ENCODE measurements at regions not wholly inside any gene's neighbourhood (a gene's known extent, or its start where the extent isn't known, plus 50 kb on each side); places are given as distances from the start of the nearest gene placed in this dataset.

DNA sequence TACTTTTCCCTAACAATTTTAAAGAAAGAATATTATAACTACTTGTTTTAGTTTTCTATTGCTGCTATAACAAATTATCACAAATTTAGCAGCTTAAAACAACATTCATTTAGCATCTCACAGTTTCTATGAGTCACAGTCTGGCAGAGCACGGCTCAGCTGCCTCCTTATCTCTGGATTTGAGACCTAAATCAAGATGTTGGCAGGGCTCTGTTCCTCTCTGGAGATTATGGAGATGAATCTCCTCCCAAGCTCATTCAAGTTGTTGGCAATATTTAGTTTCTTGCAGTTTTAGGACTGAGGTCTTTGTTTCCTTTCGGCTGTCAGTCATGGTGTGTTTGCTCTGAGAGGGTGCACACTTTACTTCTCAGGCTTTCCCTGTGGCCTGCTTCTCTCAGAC is 1065.8 kb upstream of the EYS start:
- TF ChIP-seq, protein P1, sequence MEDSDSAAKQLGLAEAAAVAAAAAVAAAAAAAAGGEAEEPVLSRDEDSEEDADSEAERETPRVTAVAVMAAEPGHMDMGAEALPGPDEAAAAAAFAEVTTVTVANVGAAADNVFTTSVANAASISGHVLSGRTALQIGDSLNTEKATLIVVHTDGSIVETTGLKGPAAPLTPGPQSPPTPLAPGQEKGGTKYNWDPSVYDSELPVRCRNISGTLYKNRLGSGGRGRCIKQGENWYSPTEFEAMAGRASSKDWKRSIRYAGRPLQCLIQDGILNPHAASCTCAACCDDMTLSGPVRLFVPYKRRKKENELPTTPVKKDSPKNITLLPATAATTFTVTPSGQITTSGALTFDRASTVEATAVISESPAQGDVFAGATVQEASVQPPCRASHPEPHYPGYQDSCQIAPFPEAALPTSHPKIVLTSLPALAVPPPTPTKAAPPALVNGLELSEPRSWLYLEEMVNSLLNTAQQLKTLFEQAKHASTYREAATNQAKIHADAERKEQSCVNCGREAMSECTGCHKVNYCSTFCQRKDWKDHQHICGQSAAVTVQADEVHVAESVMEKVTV (CRISPR knock-in tag; IDR thresholded peaks at IDR 0.05) = no peak
- no peak for TF ChIP-seq DMBX1 (CRISPR knock-in tag; IDR thresholded peaks at IDR 0.05; ENCODE audit: borderline replicate concordance)
- no peak for TF ChIP-seq BMI1 (IDR thresholded peaks at IDR 0.05; ENCODE audit: low read length)
- no peak for TF ChIP-seq CCNT2 (IDR thresholded peaks at IDR 0.05; ENCODE audit: borderline replicate concordance, extremely low read depth, insufficient read length, low read depth, low read length)
- TF ChIP-seq, protein P2, sequence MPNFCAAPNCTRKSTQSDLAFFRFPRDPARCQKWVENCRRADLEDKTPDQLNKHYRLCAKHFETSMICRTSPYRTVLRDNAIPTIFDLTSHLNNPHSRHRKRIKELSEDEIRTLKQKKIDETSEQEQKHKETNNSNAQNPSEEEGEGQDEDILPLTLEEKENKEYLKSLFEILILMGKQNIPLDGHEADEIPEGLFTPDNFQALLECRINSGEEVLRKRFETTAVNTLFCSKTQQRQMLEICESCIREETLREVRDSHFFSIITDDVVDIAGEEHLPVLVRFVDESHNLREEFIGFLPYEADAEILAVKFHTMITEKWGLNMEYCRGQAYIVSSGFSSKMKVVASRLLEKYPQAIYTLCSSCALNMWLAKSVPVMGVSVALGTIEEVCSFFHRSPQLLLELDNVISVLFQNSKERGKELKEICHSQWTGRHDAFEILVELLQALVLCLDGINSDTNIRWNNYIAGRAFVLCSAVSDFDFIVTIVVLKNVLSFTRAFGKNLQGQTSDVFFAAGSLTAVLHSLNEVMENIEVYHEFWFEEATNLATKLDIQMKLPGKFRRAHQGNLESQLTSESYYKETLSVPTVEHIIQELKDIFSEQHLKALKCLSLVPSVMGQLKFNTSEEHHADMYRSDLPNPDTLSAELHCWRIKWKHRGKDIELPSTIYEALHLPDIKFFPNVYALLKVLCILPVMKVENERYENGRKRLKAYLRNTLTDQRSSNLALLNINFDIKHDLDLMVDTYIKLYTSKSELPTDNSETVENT (CRISPR knock-in tag; IDR thresholded peaks at IDR 0.05) = no peak
- TF ChIP-seq POLR2AphosphoS5 (IDR thresholded peaks at IDR 0.05; ENCODE audit: control insufficient read depth, insufficient read depth, low read depth, low read length) = no peak
- no peak for TF ChIP-seq ZNF224 (CRISPR knock-in tag; IDR thresholded peaks at IDR 0.05)
- no peak for TF ChIP-seq DIDO1 (tag; IDR thresholded peaks at IDR 0.05; ENCODE audit: low read depth)
- H4K20me1 ChIP-seq (replicated peaks; ENCODE audit: control insufficient read depth, insufficient read depth, low read length) = no peaks in the 10 kb centered on the region
- no peak overlapping the region for H3K4me3 ChIP-seq
- no peaks in the 10 kb centered on the region for H3K4me1 ChIP-seq (replicated peaks in 1 of 2; ENCODE audit: control insufficient read depth in 2 of 2, insufficient read depth in 2 of 2, low read length in 2 of 2)
- intact Hi-C loops (cut with micrococcal nuclease) = no loop called here
- ATAC-seq = no peak
- ChIA-PET CTCF (ENCODE audit: low intra/inter-chr PET ratio) (no interaction called here), POLR2A (no interaction called here)
- H3K9me1 ChIP-seq (ENCODE audit: control insufficient read depth, insufficient read depth, low read length) = no peaks in the 10 kb centered on the region
- BruUV-seq (replicated peaks) = no TSS peak
- no peaks in the 10 kb centered on the region for H3K79me2 ChIP-seq (ENCODE audit: control insufficient read depth, insufficient read depth, low read length)
- H3K9ac ChIP-seq (ENCODE audit: insufficient read depth in 1 of 2, low read depth in 2 of 2, low read length in 2 of 2) = no peak overlapping the region
- H2AFZ ChIP-seq (ENCODE audit: low read depth, low read length) = no peak overlapping the region
- no peak overlapping the region for H3K27ac ChIP-seq (ENCODE audit: extremely low read depth, low read depth, low read length)
- 0% methylated on average over 2 of the region's 2 CpGs for WGBS (ENCODE audit: insufficient coverage, low coverage, missing lambda C conversion rate)
- no peak for FAIRE-seq
- DNase-seq (ENCODE audit: extremely low read depth in 1 of 4, low spot score in 3 of 4) = no peak
- in situ Hi-C loops (cut with MboI) = no loop called here
- H3K36me3 ChIP-seq (ENCODE audit: control insufficient read depth, insufficient read depth, low read length) = no peaks in the 10 kb centered on the region
- no peak overlapping the region for H3K4me2 ChIP-seq (ENCODE audit: insufficient read depth, low read length)
- no peaks in the 10 kb centered on the region for H3K27me3 ChIP-seq (ENCODE audit: control insufficient read depth in 2 of 2, insufficient read depth in 2 of 2, low read length in 2 of 2)
- no peaks in the 10 kb centered on the region; the same call in 1 of the 2 replicates for H3K9me3 ChIP-seq (replicated peaks; ENCODE audit: control insufficient read depth, insufficient read depth, low read depth, low read length)

Data from K562 (cell line).